Dermis blood vessel endothelial cell (primary cell): ENCODE measurements at regions not wholly inside any gene's neighbourhood (a gene's known extent, or its start where the extent isn't known, plus 50 kb on each side); places are given as distances from the start of the nearest gene placed in this dataset.

Source experiments
- DNase-seq: peaks from one replicate; pipeline ENCODE4 v3.0.0; 2010

GRCh38 chr16:56090076-56090475 is 101.2 kb upstream of the GNAO1 start:
- DNase-seq, result no peak

- DNase-seq, result no peak
Observed at GRCh38 chr16:56087626-56088025, 103.7 kb upstream of the GNAO1 start.

- no peak for DNase-seq
Observed at GRCh38 chr16:56081371-56081770, 109.9 kb upstream of the GNAO1 start.

- DNase-seq, result no peak
Observed at GRCh38 chr16:56075732-56076388, 115.4 kb upstream of the GNAO1 start.

GRCh38 chr16:56073508-56073907 is 117.8 kb upstream of the GNAO1 start:
- DNase-seq, result no peak

- no peak for DNase-seq
Observed at GRCh38 chr16:56072096-56072495, 119.2 kb upstream of the GNAO1 start.

- DNase-seq, result no peak
Observed at GRCh38 chr16:56068816-56069215, 122.5 kb upstream of the GNAO1 start.

GRCh38 chr16:56068314-56068713 is 123.0 kb upstream of the GNAO1 start:
- DNase-seq, result no peak

GRCh38 chr16:56067406-56067805 is 123.9 kb upstream of the GNAO1 start:
- DNase-seq, result no peak

GRCh38 chr16:56066617-56067016 is 124.7 kb upstream of the GNAO1 start:
- no peak for DNase-seq

- no peak for DNase-seq
Observed at GRCh38 chr16:56063111-56063510, 128.2 kb upstream of the GNAO1 start.

- DNase-seq, result no peak
Observed at GRCh38 chr16:56057151-56057550, 134.1 kb upstream of the GNAO1 start.

- no peak for DNase-seq
Observed at GRCh38 chr16:56050916-56051315, 140.4 kb upstream of the GNAO1 start.

- no peak for DNase-seq
Observed at GRCh38 chr16:56048425-56049105, 142.7 kb upstream of the GNAO1 start.

- DNase-seq, result no peak
Observed at GRCh38 chr16:56047307-56048234, 143.7 kb upstream of the GNAO1 start.

- DNase-seq, result no peak
Observed at GRCh38 chr16:56042416-56042815, 148.9 kb upstream of the GNAO1 start.

- DNase-seq, result no peak
Observed at GRCh38 chr16:56041556-56042140, 149.6 kb upstream of the GNAO1 start.

GRCh38 chr16:56038564-56039098 is 152.7 kb upstream of the GNAO1 start:
- DNase-seq, result no peak

- DNase-seq, result no peak
Observed at GRCh38 chr16:56032072-56032471, 156.9 kb upstream of the CES5A start.

GRCh38 chr16:56029026-56029425 is 153.9 kb upstream of the CES5A start:
- no peak for DNase-seq

GRCh38 chr16:56022818-56023217 is 147.6 kb upstream of the CES5A start:
- DNase-seq, result no peak

- no peak for DNase-seq
Observed at GRCh38 chr16:56019274-56019673, 144.1 kb upstream of the CES5A start.
